ENCODE measurements at regions not wholly inside any gene's neighbourhood (a gene's known extent, or its start where the extent isn't known, plus 50 kb on each side); places are given as distances from the start of the nearest gene placed in this dataset.

- TF ChIP-seq CTCF (conservative IDR thresholded peaks at IDR 0.05; ENCODE audit: low read depth in 2 of 2) (no peak), EZH2 (IDR thresholded peaks at IDR 0.05; ENCODE audit: low read depth, unreplicated experiment) (no peak)
Measured at GRCh38 chrX:9253211-9253610, 211.6 kb upstream of the TBL1X start.

All from GM23338 (cell line).